WERI-Rb-1 (cell line): ENCODE measurements at regions not wholly inside any gene's neighbourhood (a gene's known extent, or its start where the extent isn't known, plus 50 kb on each side); places are given as distances from the start of the nearest gene placed in this dataset.

ENCODE experiments used
- DNase-seq: peaks from one replicate; pipeline ENCODE4 v3.0.0-alpha.2; 2020
- H3K27ac ChIP-seq: fragments of 250-450 bp; sonication (Bioruptor Pico); 2 replicates; pipeline ENCODE4 v1.5.1; 2020; ENCODE audit warnings: mild to moderate bottlenecking, moderate library complexity
- H3K27me3 ChIP-seq: fragments of 250-450 bp; sonication (Bioruptor Pico); 2 replicates; pipeline ENCODE4 v1.5.1; 2021; ENCODE audit warnings: mild to moderate bottlenecking, low read depth, moderate library complexity; ENCODE audit not compliant: insufficient read depth, severe bottlenecking
- H3K36me3 ChIP-seq: fragments of 250-450 bp; sonication (Bioruptor Pico); 2 replicates; pipeline ENCODE4 v1.5.1; 2020; ENCODE audit warnings: mild to moderate bottlenecking, moderate library complexity
- H3K4me3 ChIP-seq: 2 replicates; pipeline ENCODE4 v1.5.1; 2011; ENCODE audit warnings: low read depth, mild to moderate bottlenecking, control low read depth, low read length
- H3K9me3 ChIP-seq: fragments of 250-450 bp; sonication (Bioruptor Pico); 2 replicates; pipeline ENCODE4 v1.5.1; 2021; ENCODE audit warnings: mild to moderate bottlenecking, moderate library complexity; ENCODE audit not compliant: severe bottlenecking
- CTCF ChIP-seq: IDR thresholded peaks from 2 replicates; pipeline ENCODE4 v1.5.1; 2011; ENCODE audit warnings: low read depth, mild to moderate bottlenecking, control low read depth, inconsistent platforms, low read length

- Histone ChIP-seq H3K4me3 (no peak overlapping the region), H3K9me3 (no peaks in the 10 kb centered on the region), H3K27ac (no peak overlapping the region), H3K27me3 (no peaks in the 10 kb centered on the region), H3K36me3 (no peaks in the 10 kb centered on the region)
- no peak for DNase-seq
- TF ChIP-seq CTCF, result no peak
Observed at GRCh38 chr5:60546207-60546606, 153.8 kb downstream of the DEPDC1B start.

DNA sequence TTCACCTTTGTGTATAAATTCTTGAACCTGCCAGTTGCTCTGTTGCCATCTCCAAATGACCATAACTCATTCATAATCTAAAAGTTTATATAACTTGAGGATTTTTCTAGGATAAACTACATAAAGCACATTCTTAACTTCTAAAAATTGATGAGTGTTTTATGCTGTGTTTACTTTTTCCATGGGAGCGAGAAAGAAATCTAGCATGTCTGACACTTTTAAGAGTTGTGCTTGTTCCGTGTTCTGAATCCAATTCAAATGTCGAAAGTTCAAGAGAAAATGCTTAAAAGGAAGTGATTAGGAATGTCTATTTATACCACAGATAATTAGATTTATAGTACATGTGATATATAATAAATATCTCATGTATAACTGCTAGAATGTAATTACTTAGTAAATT lies 154.4 kb downstream of the DEPDC1B start:
- TF ChIP-seq CTCF, result no peak
- H3K36me3 ChIP-seq, result no peaks in the 10 kb centered on the region
- no peak for DNase-seq
- no peaks in the 10 kb centered on the region for H3K27me3 ChIP-seq
- no peak overlapping the region for H3K27ac ChIP-seq
- no peak overlapping the region for H3K4me3 ChIP-seq
- H3K9me3 ChIP-seq, result no peaks in the 10 kb centered on the region

GRCh38 chr5:60544142-60544541 lies 155.8 kb downstream of the DEPDC1B start:
- no peaks in the 10 kb centered on the region for H3K27me3 ChIP-seq
- no peaks in the 10 kb centered on the region for H3K36me3 ChIP-seq
- H3K9me3 ChIP-seq, result no peaks in the 10 kb centered on the region
- no peak for DNase-seq
- no peak for TF ChIP-seq CTCF
- no peak overlapping the region for H3K27ac ChIP-seq
- H3K4me3 ChIP-seq, result no peak overlapping the region

DNA sequence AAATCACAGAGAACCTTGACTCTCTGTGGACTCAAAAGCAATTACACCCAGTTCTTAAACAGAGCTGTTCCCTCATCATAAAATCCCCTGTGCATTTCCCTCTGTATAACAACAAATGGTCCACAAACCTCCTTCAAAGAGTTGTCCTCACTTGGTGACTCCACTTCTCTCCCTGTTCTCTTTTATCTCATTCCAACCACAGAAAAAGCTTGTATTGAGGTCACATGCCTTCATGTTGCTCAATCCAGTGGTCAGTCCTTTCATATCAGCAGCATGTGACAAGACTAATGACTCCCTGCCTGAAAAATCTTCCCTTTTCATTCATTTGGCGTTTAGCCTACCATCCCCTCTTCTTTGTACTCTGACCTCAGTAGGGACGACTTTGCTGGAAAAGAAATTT lies 158.0 kb downstream of the DEPDC1B start:
- Histone ChIP-seq H3K27ac (no peak overlapping the region), H3K9me3 (no peaks in the 10 kb centered on the region), H3K27me3 (no peaks in the 10 kb centered on the region), H3K4me3 (no peak overlapping the region), H3K36me3 (no peaks in the 10 kb centered on the region)
- DNase-seq, result no peak
- no peak for TF ChIP-seq CTCF

- H3K36me3 ChIP-seq, result no peaks in the 10 kb centered on the region
- no peaks in the 10 kb centered on the region for H3K9me3 ChIP-seq
- no peaks in the 10 kb centered on the region for H3K27me3 ChIP-seq
- DNase-seq, result no peak
- TF ChIP-seq CTCF, result no peak
- H3K27ac ChIP-seq, result no peak overlapping the region
- H3K4me3 ChIP-seq, result no peak overlapping the region
Observed at GRCh38 chr5:60540856-60541805, 158.8 kb downstream of the DEPDC1B start.
